ENCODE measurements at regions not wholly inside any gene's neighbourhood (a gene's known extent, or its start where the extent isn't known, plus 50 kb on each side); places are given as distances from the start of the nearest gene placed in this dataset.

- H3K4me3 ChIP-seq (ENCODE audit: low read depth, low read length) = no peak overlapping the region
- H3K36me3 ChIP-seq (ENCODE audit: control insufficient read depth in 2 of 2, insufficient read depth in 1 of 2, low read length in 2 of 2) = no peaks in the 10 kb centered on the region
- POLR2A ChIA-PET = no interaction called here
- H3K9me3 ChIP-seq (ENCODE audit: control insufficient read depth, insufficient read depth, low read depth, low read length) = no peaks in the 10 kb centered on the region
- no peak overlapping the region for H3K27ac ChIP-seq (ENCODE audit: extremely low read depth, low read depth, low read length)
- TF ChIP-seq ZFP69B (tag by site-specific recombination; IDR thresholded peaks at IDR 0.05) (no peak), MZF1 (tag by site-specific recombination; IDR thresholded peaks at IDR 0.05; ENCODE audit: borderline replicate concordance) (no peak), BCL11A (tag by site-specific recombination; IDR thresholded peaks at IDR 0.05; ENCODE audit: low read depth) (no peak), ZNF707 (tag by site-specific recombination; IDR thresholded peaks at IDR 0.05) (no peak), ZNF501 (tag by site-specific recombination; IDR thresholded peaks at IDR 0.05) (no peak), ZNF211 (tag by site-specific recombination; IDR thresholded peaks at IDR 0.05; ENCODE audit: low read depth) (no peak), ZNF596 (tag by site-specific recombination; IDR thresholded peaks at IDR 0.05) (no peak), ZNF2 (tag by site-specific recombination; IDR thresholded peaks at IDR 0.05) (no peak), PRDM2 (tag by site-specific recombination; IDR thresholded peaks at IDR 0.05; ENCODE audit: borderline replicate concordance) (no peak), TRIM28 (IDR thresholded peaks at IDR 0.05; ENCODE audit: borderline replicate concordance, low read length) (no peak), ZNF558 (tag by site-specific recombination; IDR thresholded peaks at IDR 0.05) (no peak), ZNF16 (tag by site-specific recombination; IDR thresholded peaks at IDR 0.05; ENCODE audit: low read depth) (no peak), ZNF214 (tag by site-specific recombination; IDR thresholded peaks at IDR 0.05; ENCODE audit: borderline replicate concordance) (no peak), YY2 (tag by site-specific recombination; IDR thresholded peaks at IDR 0.05) (no peak), ATF2 (tag by site-specific recombination; IDR thresholded peaks at IDR 0.05; ENCODE audit: low read depth) (no peak), SP7 (tag by site-specific recombination; IDR thresholded peaks at IDR 0.05) (no peak)
- CTCF ChIA-PET = no interaction called here
- H3K4me1 ChIP-seq (ENCODE audit: control insufficient read depth, insufficient read depth, low read length) = no peaks in the 10 kb centered on the region
These were observed 271.3 kb downstream of the DKK2 start for GRCh38 chr4:106764774-106765173.

GRCh38 chr4:106762666-106763443, 273.3 kb downstream of the DKK2 start:
- TF ChIP-seq FEZF1 (tag by site-specific recombination; IDR thresholded peaks at IDR 0.05) (no peak), ZNF335 (tag by site-specific recombination; conservative IDR thresholded peaks at IDR 0.05) (0 out of 2 replicates have a peak, but pooled peaks have one; percentile 23), YY2 (tag by site-specific recombination; IDR thresholded peaks at IDR 0.05) (no peak)
- no peak overlapping the region for H3K4me3 ChIP-seq (ENCODE audit: low read depth, low read length)
- no peaks in the 10 kb centered on the region for H3K4me1 ChIP-seq (ENCODE audit: control insufficient read depth, insufficient read depth, low read length)
- CTCF ChIA-PET = no interaction called here
- POLR2A ChIA-PET = no interaction called here
- no peaks in the 10 kb centered on the region for H3K36me3 ChIP-seq (ENCODE audit: control insufficient read depth in 2 of 2, insufficient read depth in 1 of 2, low read length in 2 of 2)
- H3K9me3 ChIP-seq (ENCODE audit: control insufficient read depth, insufficient read depth, low read depth, low read length) = no peaks in the 10 kb centered on the region
- H3K27ac ChIP-seq (ENCODE audit: extremely low read depth, low read depth, low read length) = no peak overlapping the region
